ENCODE measurements at regions not wholly inside any gene's neighbourhood (a gene's known extent, or its start where the extent isn't known, plus 50 kb on each side); places are given as distances from the start of the nearest gene placed in this dataset.
"Not testable (repeated sequence)": the region's sequence is repeated elsewhere in the genome, so short reads cannot be mapped to it uniquely, and the experiment has no call there.

DNA sequence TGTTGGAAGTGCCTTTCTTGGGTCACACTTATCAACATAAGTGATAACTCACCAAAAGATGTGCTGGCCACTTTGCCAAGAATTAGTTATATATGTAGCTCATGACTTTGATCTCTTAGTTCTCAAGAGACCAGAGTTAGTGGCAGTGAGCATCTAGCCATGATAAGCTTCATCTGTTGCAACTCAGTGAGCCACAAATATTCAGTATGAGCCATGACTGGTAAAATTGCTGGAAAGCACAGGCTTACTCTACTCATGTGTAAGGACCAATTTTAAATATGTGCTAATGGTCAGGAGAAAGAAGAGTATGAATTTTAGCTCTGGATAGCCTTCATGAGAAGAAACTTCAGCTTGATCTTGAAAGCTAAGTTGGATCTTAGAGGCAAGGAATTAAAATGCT, 59.4 kb upstream of the TLL1 start:
- H3K27ac ChIP-seq (ENCODE audit: low read depth, low read length) = no peak overlapping the region
- no peaks in the 10 kb centered on the region for H3K36me3 ChIP-seq (ENCODE audit: control insufficient read depth, insufficient read depth, low read length)
- no peak for DNase-seq
- no peak overlapping the region for H3K9ac ChIP-seq (ENCODE audit: low read length)
- no peak overlapping the region for H3K4ac ChIP-seq (ENCODE audit: low read depth, low read length)
- H3K27me3 ChIP-seq (ENCODE audit: insufficient read depth, low read length, poor library complexity) = no peaks in the 10 kb centered on the region
- no peaks in the 10 kb centered on the region for H3K4me1 ChIP-seq (ENCODE audit: control insufficient read depth, low read depth, low read length)
- no peak overlapping the region for H4K8ac ChIP-seq (ENCODE audit: low read depth, low read length)
- no peak overlapping the region for H2AK5ac ChIP-seq (ENCODE audit: low read length)
- H4K5ac ChIP-seq (ENCODE audit: low read length) = no peak overlapping the region
- H3K18ac ChIP-seq (ENCODE audit: low read length) = no peak overlapping the region
- no peak overlapping the region for H3K56ac ChIP-seq (ENCODE audit: low read length)
- no peaks in the 10 kb centered on the region for H3K79me1 ChIP-seq (ENCODE audit: low read length)
- no peak overlapping the region for H3K23ac ChIP-seq (ENCODE audit: low read length)
- H3K4me3 ChIP-seq (ENCODE audit: low read length) = no peak overlapping the region
- no peak overlapping the region for H2BK5ac ChIP-seq (ENCODE audit: low read length)
- no peak overlapping the region for H3K4me2 ChIP-seq (ENCODE audit: low read length)
- H3K79me2 ChIP-seq (ENCODE audit: control insufficient read depth, insufficient read depth, low read length) = no peaks in the 10 kb centered on the region
- H2BK120ac ChIP-seq (ENCODE audit: low read depth, low read length) = no peak overlapping the region
- H2BK15ac ChIP-seq (replicated peaks; ENCODE audit: low read depth) = no peak overlapping the region

GRCh38 chr4:165814256-165815020, 58.6 kb upstream of the TLL1 start:
- H4K8ac ChIP-seq (ENCODE audit: low read depth, low read length) = no peak overlapping the region
- no peak overlapping the region for H3K4me2 ChIP-seq (ENCODE audit: low read length)
- H2BK5ac ChIP-seq (ENCODE audit: low read length) = no peak overlapping the region

GRCh38 chr4:165819126-165819525, 53.9 kb upstream of the TLL1 start:
- H3K79me2 ChIP-seq (ENCODE audit: control insufficient read depth, insufficient read depth, low read length); H3K27me3 ChIP-seq (ENCODE audit: insufficient read depth, low read length, poor library complexity); H2BK120ac ChIP-seq (ENCODE audit: low read depth, low read length); H4K5ac ChIP-seq (ENCODE audit: low read length); DNase-seq; H2AK5ac ChIP-seq (ENCODE audit: low read length); H4K8ac ChIP-seq (ENCODE audit: low read depth, low read length); H3K27ac ChIP-seq (ENCODE audit: low read depth, low read length); H3K36me3 ChIP-seq (ENCODE audit: control insufficient read depth, insufficient read depth, low read length); H3K56ac ChIP-seq (ENCODE audit: low read length); H3K23ac ChIP-seq (ENCODE audit: low read length); H3K9ac ChIP-seq (ENCODE audit: low read length); H2BK15ac ChIP-seq (replicated peaks; ENCODE audit: low read depth); H3K4me3 ChIP-seq (ENCODE audit: low read length); H3K4ac ChIP-seq (ENCODE audit: low read depth, low read length); H2BK5ac ChIP-seq (ENCODE audit: low read length); H3K4me2 ChIP-seq (ENCODE audit: low read length); H3K79me1 ChIP-seq (ENCODE audit: low read length); H3K4me1 ChIP-seq (ENCODE audit: control insufficient read depth, low read depth, low read length); H3K18ac ChIP-seq (ENCODE audit: low read length): not testable (repeated sequence)
- WGBS (ENCODE audit: extremely low coverage, insufficient coverage, low lambda C conversion rate) = no CpG with 5 or more reads among the region's 6 CpGs

More at GRCh38 chr4:165814256-165815020, 58.6 kb upstream of the TLL1 start:
- no CpG with 5 or more reads among the region's 4 CpGs for WGBS (ENCODE audit: extremely low coverage, insufficient coverage, low lambda C conversion rate)
- no peak overlapping the region for H2BK120ac ChIP-seq (ENCODE audit: low read depth, low read length)
- H3K56ac ChIP-seq (ENCODE audit: low read length) = no peak overlapping the region
- no peaks in the 10 kb centered on the region for H3K36me3 ChIP-seq (ENCODE audit: control insufficient read depth, insufficient read depth, low read length)
- no peak overlapping the region for H3K4me3 ChIP-seq (ENCODE audit: low read length)
- no peaks in the 10 kb centered on the region for H3K79me2 ChIP-seq (ENCODE audit: control insufficient read depth, insufficient read depth, low read length)
- no peak overlapping the region for H4K5ac ChIP-seq (ENCODE audit: low read length)
- H3K27me3 ChIP-seq (ENCODE audit: insufficient read depth, low read length, poor library complexity) = no peaks in the 10 kb centered on the region
- H3K27ac ChIP-seq (ENCODE audit: low read depth, low read length) = no peak overlapping the region
- no peak overlapping the region for H3K9ac ChIP-seq (ENCODE audit: low read length)
- H3K4ac ChIP-seq (ENCODE audit: low read depth, low read length) = no peak overlapping the region
- no peak overlapping the region for H2BK15ac ChIP-seq (replicated peaks; ENCODE audit: low read depth)
- H3K4me1 ChIP-seq (ENCODE audit: control insufficient read depth, low read depth, low read length) = no peaks in the 10 kb centered on the region
- no peak overlapping the region for H3K23ac ChIP-seq (ENCODE audit: low read length)
- H3K18ac ChIP-seq (ENCODE audit: low read length) = no peak overlapping the region
- no peak for DNase-seq
- H3K79me1 ChIP-seq (ENCODE audit: low read length) = no peaks in the 10 kb centered on the region
- no peak overlapping the region for H2AK5ac ChIP-seq (ENCODE audit: low read length)
